ENCODE measurements at regions not wholly inside any gene's neighbourhood (a gene's known extent, or its start where the extent isn't known, plus 50 kb on each side); places are given as distances from the start of the nearest gene placed in this dataset.

DNA sequence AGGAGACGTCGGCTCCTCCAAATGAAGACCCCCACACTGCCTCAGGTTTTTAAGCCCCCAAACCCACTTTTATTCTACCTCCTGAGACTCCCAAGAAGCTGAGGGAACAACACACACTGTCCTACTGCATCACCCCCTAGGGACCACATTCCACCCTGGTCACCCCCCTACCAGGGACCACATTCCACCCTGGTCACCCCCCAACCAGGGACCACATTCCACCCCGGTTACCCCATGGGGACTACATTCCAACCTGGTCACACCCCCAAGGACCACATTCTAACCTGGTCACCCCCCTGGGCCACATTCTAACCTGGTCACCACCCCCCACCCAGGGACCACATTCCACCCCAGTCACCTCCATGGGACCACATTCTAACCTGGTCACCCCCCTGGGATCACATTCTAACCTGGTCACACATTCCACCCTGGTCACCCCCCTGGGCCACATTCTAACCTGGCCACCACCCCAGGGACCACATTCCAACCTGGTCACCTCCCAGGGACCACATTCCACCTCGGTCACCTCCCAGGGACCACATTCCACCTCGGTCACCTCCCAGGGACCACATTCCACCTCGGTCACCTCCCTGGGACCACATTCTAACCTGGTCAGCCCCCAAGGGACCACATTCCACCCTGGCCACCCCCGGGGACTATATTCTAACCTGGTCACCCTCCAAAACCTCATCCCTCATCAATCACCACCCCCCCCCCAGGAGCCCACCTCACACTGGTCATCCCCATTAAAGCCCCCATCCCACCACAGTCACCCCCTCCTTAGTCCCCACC lies 587.6 kb downstream of the NPHP4 start:
- no peak for DNase-seq

DNA sequence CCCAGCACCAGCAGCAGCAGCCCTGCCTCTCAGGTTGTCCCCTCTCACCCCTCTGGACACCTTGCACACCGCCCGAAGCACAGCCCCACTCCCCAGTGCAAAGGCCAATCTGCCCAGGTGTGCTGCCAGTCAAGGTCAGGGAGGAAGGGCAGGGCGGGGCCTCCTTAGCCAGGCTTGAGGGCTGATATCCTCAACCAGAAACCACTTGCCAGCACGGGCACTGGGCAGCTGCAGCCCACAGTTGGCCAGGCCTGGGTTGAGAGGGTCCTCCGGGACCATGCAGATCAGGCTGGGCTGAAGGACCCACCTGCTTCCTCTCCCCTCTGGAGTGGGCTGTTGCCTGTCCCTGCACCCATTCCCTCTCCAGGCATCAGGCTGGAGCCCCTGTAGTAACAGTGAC lies 588.3 kb downstream of the NPHP4 start:
- DNase-seq = no peak

DNA sequence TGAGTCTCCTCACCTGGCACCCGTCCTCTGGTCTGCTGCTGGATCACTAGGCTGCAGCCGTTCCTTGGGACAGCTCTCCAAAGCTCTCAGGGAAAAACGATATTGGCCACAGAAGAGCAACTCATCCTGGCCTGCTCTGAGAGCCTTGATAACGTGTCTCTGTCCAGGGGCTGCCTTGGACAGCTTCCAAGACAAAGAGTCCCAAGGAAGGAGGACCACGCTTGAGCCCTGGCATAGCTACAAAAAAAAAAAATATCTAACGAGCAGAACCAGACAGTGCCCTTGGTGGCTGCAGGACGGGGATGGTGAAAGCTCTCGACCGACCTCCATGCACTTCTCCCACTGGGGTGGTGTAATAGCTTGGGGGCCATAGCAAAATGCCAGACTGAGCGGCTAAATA lies 589.6 kb downstream of the NPHP4 start:
- DNase-seq = no peak

- no peak for DNase-seq
These were observed 592.5 kb downstream of the NPHP4 start for GRCh38 chr1:5399771-5400170.

GRCh38 chr1:5396593-5396992 lies 595.6 kb downstream of the NPHP4 start:
- DNase-seq = no peak

DNA sequence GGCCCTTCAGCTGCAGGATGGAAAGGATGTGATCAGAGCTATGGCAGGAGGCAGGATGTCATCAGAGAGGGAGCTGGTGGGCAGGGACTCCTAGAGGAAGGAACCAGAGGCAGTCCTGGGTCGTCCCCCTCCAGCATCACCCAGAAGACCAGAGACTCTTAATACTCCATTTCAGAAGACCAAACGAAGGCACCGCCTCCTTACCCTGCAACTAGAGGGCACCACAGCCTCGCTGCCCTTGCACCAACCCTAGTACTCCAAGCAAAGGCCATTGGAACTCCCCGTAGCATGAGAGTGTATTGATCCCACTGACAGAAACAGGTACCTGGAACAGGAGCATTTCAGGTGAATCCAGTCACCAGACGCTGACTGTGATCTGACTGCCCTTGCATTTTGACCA lies 598.1 kb downstream of the NPHP4 start:
- no peak for DNase-seq

GRCh38 chr1:5393603-5394002 lies 598.6 kb downstream of the NPHP4 start:
- no peak for DNase-seq

- no peak for DNase-seq
These were observed 599.1 kb downstream of the NPHP4 start for GRCh38 chr1:5393146-5393545.

- DNase-seq = no peak
These were observed 600.5 kb downstream of the NPHP4 start for GRCh38 chr1:5391725-5392124.

DNA sequence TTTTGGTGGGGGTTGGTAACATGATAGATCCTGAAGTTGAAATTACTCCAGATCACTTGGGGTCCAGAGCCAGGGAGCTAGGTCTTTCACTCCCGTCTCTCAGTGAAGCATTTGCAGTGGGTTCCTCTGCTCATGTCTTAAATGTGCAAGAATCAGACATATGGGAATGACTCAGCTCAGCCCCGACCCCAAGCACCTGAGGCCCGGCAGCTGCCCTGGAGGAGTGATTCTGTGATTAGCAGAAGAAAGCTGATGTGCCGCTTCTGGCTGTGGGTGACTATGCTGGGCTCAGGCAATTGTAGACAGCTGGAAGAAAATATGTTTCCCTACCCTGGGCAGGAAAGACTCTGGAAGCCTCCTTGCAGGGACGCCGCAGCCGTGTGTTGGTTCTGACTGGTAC lies 601.7 kb downstream of the NPHP4 start:
- no peak for DNase-seq

- DNase-seq = no peak
These were observed 602.9 kb downstream of the NPHP4 start for GRCh38 chr1:5389101-5389885.

GRCh38 chr1:5388622-5389021 lies 603.6 kb downstream of the NPHP4 start:
- no peak for DNase-seq

DNA sequence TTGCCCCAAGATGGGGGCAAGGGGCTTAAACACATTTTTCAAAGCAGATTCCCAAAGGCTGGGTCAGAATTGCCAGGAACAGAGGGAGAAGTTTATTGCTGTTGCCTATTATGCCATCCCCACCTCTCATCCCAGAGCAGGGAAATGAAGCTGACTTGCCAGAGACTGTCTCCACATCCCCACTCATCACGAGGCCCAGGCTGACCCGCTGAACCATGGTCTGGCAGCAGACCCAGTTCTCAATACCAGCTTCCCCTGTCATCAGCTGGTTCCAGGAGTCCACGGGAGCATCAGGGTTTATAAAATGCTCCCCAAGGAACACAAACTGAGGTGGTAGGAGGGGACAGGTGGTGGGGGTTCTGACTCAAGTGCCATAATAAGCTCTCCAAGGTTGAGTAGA lies 605.9 kb downstream of the NPHP4 start:
- DNase-seq = no peak

- no peak for DNase-seq
These were observed 606.3 kb downstream of the NPHP4 start for GRCh38 chr1:5385956-5386355.

GRCh38 chr1:5385096-5385799 lies 607.0 kb downstream of the NPHP4 start:
- no peak for DNase-seq

- DNase-seq = no peak
These were observed 610.7 kb downstream of the NPHP4 start for GRCh38 chr1:5381491-5381890.

DNA sequence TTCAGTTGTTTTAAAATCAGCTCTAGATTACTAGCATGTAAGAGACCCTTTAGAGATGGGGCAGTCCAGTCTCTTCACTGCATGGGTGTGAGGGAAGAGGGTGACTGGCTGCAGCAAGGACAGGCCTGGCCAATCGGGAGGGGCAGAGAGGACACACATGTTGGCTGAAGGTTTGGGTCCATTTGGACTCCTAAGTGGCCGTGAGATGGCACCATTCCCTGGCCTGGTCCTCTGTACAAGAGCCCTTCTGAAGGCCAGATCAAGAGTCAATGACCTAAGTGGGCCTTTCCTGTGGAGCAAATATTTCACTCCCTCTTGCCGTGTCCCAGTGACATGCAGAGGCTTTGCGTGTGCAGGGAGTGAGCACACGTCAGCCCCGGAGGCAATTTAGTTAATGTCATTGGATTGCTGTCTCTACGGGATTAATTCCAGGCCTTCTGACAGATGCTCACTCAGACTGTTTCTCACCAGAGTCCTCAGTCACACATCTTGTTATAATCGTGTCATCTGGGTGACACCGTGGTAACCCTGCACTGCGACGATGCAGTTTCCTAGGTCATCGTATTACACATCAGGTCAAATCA lies 613.0 kb downstream of the NPHP4 start:
- DNase-seq = no peak

DNA sequence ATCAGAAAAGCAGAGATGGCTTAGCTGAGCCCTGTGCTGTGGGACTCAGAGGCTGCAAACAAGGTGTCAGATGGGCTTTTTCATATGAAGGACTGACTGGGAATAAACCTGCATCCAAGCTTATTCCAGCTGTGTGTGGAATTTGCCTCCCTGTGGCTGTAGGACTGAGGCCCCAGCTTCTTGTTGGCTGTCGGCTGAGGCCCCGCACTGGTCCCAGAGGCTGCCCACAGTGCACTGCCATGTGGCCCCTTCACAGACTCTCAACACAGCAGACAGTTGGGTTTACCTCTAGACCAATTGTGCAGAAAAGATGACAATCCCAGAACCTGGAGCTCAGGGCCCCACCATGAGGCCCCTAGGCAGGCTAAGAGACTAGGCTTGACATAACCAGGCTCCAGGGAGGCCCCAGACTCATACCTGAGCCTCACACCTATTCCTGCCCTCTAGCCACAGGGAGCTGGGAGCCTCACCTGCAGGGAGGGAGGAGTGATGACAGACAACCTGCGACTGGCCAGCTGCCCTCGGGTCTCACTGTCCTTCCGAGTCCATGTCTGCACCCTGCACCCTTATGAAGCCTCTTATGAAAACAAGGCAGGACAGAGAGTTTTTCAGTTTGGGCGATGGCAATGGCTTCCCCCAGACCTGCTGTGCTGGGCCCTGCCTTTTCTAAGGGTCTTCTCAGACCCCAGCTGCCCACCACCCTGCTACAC lies 615.5 kb downstream of the NPHP4 start:
- DNase-seq = no peak

DNA sequence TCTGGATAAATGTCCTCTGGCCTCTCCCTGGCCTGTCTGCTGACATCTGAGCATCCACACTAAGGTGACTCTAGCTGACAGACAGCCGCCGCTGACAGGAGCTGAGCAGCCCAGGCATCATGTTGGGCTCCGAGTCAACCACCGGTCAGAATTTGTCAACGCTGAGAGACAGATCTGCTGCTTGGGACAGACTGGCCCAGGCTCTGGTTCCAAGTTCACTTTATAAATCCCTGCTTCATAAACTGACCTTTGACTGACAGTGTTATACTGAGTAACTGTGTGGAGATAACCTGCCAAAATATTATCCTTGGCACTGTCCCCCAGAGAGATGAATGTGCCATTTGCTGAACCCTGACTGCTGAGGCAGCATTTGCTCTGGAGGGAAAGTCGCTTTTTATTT lies 616.7 kb downstream of the NPHP4 start:
- no peak for DNase-seq

- DNase-seq = no peak
These were observed 618.0 kb downstream of the NPHP4 start for GRCh38 chr1:5374192-5374591.

- DNase-seq = no peak
These were observed 618.9 kb downstream of the NPHP4 start for GRCh38 chr1:5373281-5373680.

DNA sequence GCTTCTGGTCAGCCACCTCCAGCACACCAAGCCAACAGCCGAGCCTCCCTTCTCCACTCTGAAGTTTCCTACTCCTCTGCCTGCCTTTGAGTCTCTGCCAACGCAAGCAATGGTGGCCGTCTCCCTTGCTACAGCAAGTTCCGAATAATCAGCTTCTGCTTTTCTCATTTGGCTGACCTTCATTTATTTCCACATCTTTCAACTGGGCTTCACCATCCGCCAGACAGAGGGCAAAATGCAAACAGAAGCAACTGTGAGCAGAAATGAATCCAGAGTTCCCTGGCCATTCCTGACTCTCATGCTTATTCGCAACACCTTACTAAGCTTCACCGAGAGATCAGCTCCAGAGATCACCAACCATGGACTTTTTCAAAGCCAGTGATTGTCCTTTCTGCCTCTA lies 621.0 kb downstream of the NPHP4 start:
- no peak for DNase-seq

GRCh38 chr1:5370311-5370710 lies 621.9 kb downstream of the NPHP4 start:
- DNase-seq = no peak
